ENCODE measurements at regions not wholly inside any gene's neighbourhood (a gene's known extent, or its start where the extent isn't known, plus 50 kb on each side); places are given as distances from the start of the nearest gene placed in this dataset.
A peak's percentile ranks its signal among the peaks of the same experiment; 100 is the strongest.

- DNase-seq (ENCODE audit: low read depth): peak; percentile 26
- H3K4me3 ChIP-seq (ENCODE audit: low read depth, low read length): no peak overlapping the region
- TF ChIP-seq POLR2A (IDR thresholded peaks at IDR 0.05; ENCODE audit: extremely low read depth, insufficient read length): no peak
- TF ChIP-seq, protein P1, sequence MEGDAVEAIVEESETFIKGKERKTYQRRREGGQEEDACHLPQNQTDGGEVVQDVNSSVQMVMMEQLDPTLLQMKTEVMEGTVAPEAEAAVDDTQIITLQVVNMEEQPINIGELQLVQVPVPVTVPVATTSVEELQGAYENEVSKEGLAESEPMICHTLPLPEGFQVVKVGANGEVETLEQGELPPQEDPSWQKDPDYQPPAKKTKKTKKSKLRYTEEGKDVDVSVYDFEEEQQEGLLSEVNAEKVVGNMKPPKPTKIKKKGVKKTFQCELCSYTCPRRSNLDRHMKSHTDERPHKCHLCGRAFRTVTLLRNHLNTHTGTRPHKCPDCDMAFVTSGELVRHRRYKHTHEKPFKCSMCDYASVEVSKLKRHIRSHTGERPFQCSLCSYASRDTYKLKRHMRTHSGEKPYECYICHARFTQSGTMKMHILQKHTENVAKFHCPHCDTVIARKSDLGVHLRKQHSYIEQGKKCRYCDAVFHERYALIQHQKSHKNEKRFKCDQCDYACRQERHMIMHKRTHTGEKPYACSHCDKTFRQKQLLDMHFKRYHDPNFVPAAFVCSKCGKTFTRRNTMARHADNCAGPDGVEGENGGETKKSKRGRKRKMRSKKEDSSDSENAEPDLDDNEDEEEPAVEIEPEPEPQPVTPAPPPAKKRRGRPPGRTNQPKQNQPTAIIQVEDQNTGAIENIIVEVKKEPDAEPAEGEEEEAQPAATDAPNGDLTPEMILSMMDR (IDR thresholded peaks at IDR 0.05; ENCODE audit: low read depth, low read length): no peak
- no peak for TF ChIP-seq MYC (IDR thresholded peaks at IDR 0.05; ENCODE audit: low read depth, low read length)
- no peak for TF ChIP-seq MAX (IDR thresholded peaks at IDR 0.05; ENCODE audit: low read depth, low read length)
These were observed 232.7 kb upstream of the MAP2 start for GRCh38 chr2:209191139-209191538.

DNA sequence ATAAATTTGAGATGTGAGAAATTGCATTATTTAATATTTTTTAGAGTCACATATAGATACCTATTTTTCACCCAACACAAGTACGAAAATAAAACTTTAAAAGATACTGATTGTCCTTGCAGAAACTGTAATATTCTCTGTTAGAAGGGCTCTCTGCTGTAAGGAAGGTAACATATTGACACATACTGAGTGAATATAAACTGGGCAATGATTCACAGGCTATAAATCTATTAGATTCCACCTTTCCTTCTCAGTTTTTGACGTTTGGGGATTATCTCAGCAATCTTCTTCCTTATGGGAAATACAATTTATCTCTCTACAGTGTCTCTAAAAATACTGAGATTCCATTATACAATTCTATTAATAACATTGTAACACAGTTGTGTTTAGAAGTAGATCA is 229.1 kb upstream of the MAP2 start:
- H3K4me3 ChIP-seq (ENCODE audit: low read depth, low read length): no peak overlapping the region
- no peak for DNase-seq (ENCODE audit: low read depth)
- no peak for TF ChIP-seq MYC (IDR thresholded peaks at IDR 0.05; ENCODE audit: low read depth, low read length)
- no peak for TF ChIP-seq MAX (IDR thresholded peaks at IDR 0.05; ENCODE audit: low read depth, low read length)
- no peak for TF ChIP-seq POLR2A (IDR thresholded peaks at IDR 0.05; ENCODE audit: extremely low read depth, insufficient read length)
- TF ChIP-seq, protein P1 (IDR thresholded peaks at IDR 0.05; ENCODE audit: low read depth, low read length): no peak

DNA sequence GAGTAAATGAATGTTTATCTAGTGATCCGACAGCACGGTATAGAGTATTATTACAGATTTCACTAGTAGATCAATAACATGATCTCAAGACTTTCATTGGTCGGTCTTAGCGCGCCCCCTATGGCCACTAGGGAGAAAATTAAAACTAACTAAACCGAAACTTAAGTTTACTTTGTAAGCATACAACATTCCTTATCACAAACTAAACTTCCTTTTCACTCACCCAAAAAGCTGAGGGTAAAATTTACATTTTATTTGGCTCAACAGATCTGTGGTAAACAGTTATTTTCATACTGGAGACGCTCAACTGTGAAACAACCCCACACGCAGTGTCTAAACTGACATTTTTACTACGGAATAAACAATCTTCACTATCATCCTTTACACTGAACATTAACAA is 215.6 kb upstream of the MAP2 start:
- TF ChIP-seq POLR2A (IDR thresholded peaks at IDR 0.05; ENCODE audit: extremely low read depth, insufficient read length): no peak
- TF ChIP-seq, protein P1 (IDR thresholded peaks at IDR 0.05; ENCODE audit: low read depth, low read length): peak; percentile 67
- no peak for TF ChIP-seq MYC (IDR thresholded peaks at IDR 0.05; ENCODE audit: low read depth, low read length)
- no peak for TF ChIP-seq MAX (IDR thresholded peaks at IDR 0.05; ENCODE audit: low read depth, low read length)
- H3K4me3 ChIP-seq (ENCODE audit: low read depth, low read length): no peak overlapping the region
- peak; percentile 61 for DNase-seq (ENCODE audit: low read depth)

- H3K4me3 ChIP-seq (ENCODE audit: low read depth, low read length): no peak overlapping the region
- no peak for DNase-seq (ENCODE audit: low read depth)
- TF ChIP-seq, protein P1 (IDR thresholded peaks at IDR 0.05; ENCODE audit: low read depth, low read length): no peak
- TF ChIP-seq MYC (IDR thresholded peaks at IDR 0.05; ENCODE audit: low read depth, low read length) (no peak), POLR2A (IDR thresholded peaks at IDR 0.05; ENCODE audit: extremely low read depth, insufficient read length) (no peak), MAX (IDR thresholded peaks at IDR 0.05; ENCODE audit: low read depth, low read length) (no peak)
These were observed 213.9 kb upstream of the MAP2 start for GRCh38 chr2:209209943-209210342.

DNA sequence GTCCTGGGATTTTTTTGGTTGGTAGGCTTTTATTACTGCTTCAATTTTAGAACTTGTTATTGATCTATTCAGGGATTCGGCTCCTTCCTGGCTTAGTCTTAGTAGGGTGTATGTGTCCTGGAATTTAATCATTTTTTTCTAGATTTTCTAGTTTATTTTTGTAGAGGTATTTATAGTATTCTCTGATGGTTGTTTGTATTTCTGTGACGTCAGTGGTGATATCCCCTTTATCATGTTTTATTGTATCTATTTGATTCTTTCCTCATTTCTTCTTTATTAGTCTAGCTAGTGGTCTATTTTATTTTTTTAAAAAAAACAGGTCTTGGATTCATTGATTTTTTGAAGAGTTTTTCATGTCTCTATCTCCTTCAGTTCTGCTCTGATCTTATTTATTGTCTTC is 193.3 kb upstream of the MAP2 start:
- no peak for DNase-seq (ENCODE audit: low read depth)
- TF ChIP-seq MYC (IDR thresholded peaks at IDR 0.05; ENCODE audit: low read depth, low read length) (no peak), POLR2A (IDR thresholded peaks at IDR 0.05; ENCODE audit: extremely low read depth, insufficient read length) (no peak), MAX (IDR thresholded peaks at IDR 0.05; ENCODE audit: low read depth, low read length) (no peak)
- TF ChIP-seq, protein P1 (IDR thresholded peaks at IDR 0.05; ENCODE audit: low read depth, low read length): no peak
- H3K4me3 ChIP-seq (ENCODE audit: low read depth, low read length): no peak overlapping the region

DNA sequence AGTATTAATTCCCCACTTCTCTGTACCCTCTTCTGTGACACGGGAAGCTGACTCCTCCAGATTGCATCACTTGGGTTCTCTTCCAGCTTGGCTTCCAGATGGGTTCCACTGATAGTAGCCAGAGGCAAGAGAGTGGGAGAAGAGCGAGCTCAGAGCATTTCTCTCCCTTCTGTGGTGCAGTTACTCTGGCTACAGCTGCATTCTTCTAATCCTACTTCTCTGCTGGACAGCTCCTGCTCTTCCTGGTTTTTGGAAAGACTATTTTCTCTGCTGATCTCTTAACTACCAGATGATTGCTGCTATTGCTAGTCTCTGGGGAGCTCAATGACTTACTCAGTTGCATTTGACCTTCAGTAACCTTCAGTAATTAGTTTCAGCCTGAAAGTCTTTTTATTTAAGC is 187.5 kb upstream of the MAP2 start:
- DNase-seq (ENCODE audit: low read depth): peak; percentile 4
- TF ChIP-seq, protein P1 (IDR thresholded peaks at IDR 0.05; ENCODE audit: low read depth, low read length): no peak
- TF ChIP-seq MYC (IDR thresholded peaks at IDR 0.05; ENCODE audit: low read depth, low read length): no peak
- no peak for TF ChIP-seq POLR2A (IDR thresholded peaks at IDR 0.05; ENCODE audit: extremely low read depth, insufficient read length)
- no peak for TF ChIP-seq MAX (IDR thresholded peaks at IDR 0.05; ENCODE audit: low read depth, low read length)
- H3K4me3 ChIP-seq (ENCODE audit: low read depth, low read length): no peak overlapping the region

Data from NB4 (cell line).